ENCODE measurements at regions not wholly inside any gene's neighbourhood (a gene's known extent, or its start where the extent isn't known, plus 50 kb on each side); places are given as distances from the start of the nearest gene placed in this dataset.
"Not testable (repeated sequence)": the region's sequence is repeated elsewhere in the genome, so short reads cannot be mapped to it uniquely, and the experiment has no call there.

DNA sequence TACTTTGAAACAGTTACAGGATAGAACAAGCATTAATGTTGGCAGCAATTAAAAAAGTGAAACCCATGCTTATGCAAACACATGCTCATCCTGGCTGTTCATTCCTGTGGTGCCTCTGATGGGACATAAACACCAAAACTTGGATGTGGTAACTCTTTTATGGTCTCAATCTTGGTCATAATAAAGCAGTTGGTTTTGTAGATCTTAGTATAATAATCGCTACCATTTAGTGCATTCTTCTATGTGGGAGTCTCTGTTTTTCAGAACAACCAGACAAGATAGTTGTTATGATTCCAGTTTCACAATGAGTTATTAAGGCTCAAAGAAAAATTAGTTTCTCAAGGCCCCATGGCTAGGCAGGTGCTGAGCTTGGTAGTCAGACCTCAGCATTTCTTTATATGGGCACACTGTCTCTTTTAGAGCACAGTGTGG, 184.0 kb downstream of the UTRN start (continued):
- TF ChIP-seq ZNF462 (CRISPR knock-in tag; IDR thresholded peaks at IDR 0.05), result no peak
- no peak for TF ChIP-seq JUNB (IDR thresholded peaks at IDR 0.05; ENCODE audit: unreplicated experiment)

DNA sequence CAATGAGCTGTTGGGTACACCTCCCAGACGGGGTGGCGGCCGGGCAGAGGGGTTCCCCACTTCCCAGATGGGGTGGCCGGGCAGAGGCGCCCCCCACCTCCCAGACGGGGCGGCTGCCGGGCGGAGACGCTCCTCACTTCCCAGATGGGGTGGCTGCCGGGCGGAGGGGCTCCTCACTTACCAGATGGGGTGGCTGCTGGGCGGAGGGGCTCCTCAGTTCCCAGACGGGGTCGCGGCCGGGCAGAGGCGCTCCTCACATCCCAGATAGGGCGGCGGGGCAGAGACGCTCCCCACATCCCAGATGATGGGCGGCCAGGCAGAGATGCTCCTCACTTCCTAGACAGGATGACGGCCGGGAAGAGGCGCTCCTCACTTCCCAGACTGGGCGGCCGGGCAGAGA, 185.1 kb downstream of the UTRN start:
- H3K4me2 ChIP-seq; H3K27ac Mint-ChIP-seq; H3K4me3 Mint-ChIP-seq; ATAC-seq; H4K20me1 ChIP-seq (replicated peaks; ENCODE audit: insufficient read depth); H3K27ac ChIP-seq (ENCODE audit: low read depth); H3K27me3 Mint-ChIP-seq (ENCODE audit: insufficient read depth, low read depth, poor library complexity); H3K27me3 ChIP-seq (ENCODE audit: insufficient read depth); H3F3A ChIP-seq (replicated peaks; ENCODE audit: low read depth); DNase-seq (ENCODE audit: low spot score); H3K4me3 ChIP-seq; H3K36me3 ChIP-seq (ENCODE audit: insufficient read depth); H3K79me2 ChIP-seq (replicated peaks; ENCODE audit: insufficient read depth); H3K9me2 ChIP-seq (ENCODE audit: insufficient read depth); H2AFZ ChIP-seq: not testable (repeated sequence)
- H3K4me1 ChIP-seq (ENCODE audit: insufficient read depth), result peaks cover 21% of the 10 kb centered on the region
- peaks cover 54% of the 10 kb centered on the region for H3K36me3 Mint-ChIP-seq (ENCODE audit: low read depth)
- peaks cover 21% of the 10 kb centered on the region; the same call in 2 of the 3 replicates for H3K9me3 Mint-ChIP-seq
- H3K4me1 Mint-ChIP-seq, result peaks cover 15% of the 10 kb centered on the region

- Histone ChIP-seq H3K27me3 (ENCODE audit: insufficient read depth) (no peaks in the 10 kb centered on the region), H3K79me2 (replicated peaks; ENCODE audit: insufficient read depth) (no peaks in the 10 kb centered on the region), H3K4me2 (no peak overlapping the region), H3K27ac (ENCODE audit: low read depth) (no peak overlapping the region), H3F3A (replicated peaks; ENCODE audit: low read depth) (no peaks in the 10 kb centered on the region), H3K36me3 (ENCODE audit: insufficient read depth) (peaks cover 9% of the 10 kb centered on the region; the same call in 1 of the 2 replicates), H2AFZ (no peak overlapping the region), H3K4me1 (ENCODE audit: insufficient read depth) (peaks cover 13% of the 10 kb centered on the region), H3K9me2 (ENCODE audit: insufficient read depth) (peaks cover 5% of the 10 kb centered on the region; the same call in 1 of the 2 replicates), H3K4me3 (no peak overlapping the region), H4K20me1 (replicated peaks; ENCODE audit: insufficient read depth) (no peaks in the 10 kb centered on the region; the same call in 1 of the 2 replicates)
- Mint-ChIP-seq H3K9me3 (peaks cover 21% of the 10 kb centered on the region; the same call in 2 of the 3 replicates), H3K27ac (no peak overlapping the region), H3K27me3 (ENCODE audit: insufficient read depth, low read depth, poor library complexity) (peaks cover 5% of the 10 kb centered on the region), H3K4me1 (peaks cover 11% of the 10 kb centered on the region), H3K36me3 (ENCODE audit: low read depth) (peaks cover 61% of the 10 kb centered on the region), H3K4me3 (no peak overlapping the region)
- ATAC-seq, result no peak
- no peak for DNase-seq (ENCODE audit: low spot score)
- TF ChIP-seq EZH2 (IDR thresholded peaks at IDR 0.05; ENCODE audit: low read depth, unreplicated experiment) (no peak), ZNF331 (CRISPR knock-in tag; IDR thresholded peaks at IDR 0.05; ENCODE audit: low read depth) (no peak), STAT1 (IDR thresholded peaks at IDR 0.05; ENCODE audit: unreplicated experiment) (no peak), ETS1 (IDR thresholded peaks at IDR 0.05) (no peak), POLR2AphosphoS5 (IDR thresholded peaks at IDR 0.05; ENCODE audit: low read depth) (no peak), JUNB (IDR thresholded peaks at IDR 0.05; ENCODE audit: unreplicated experiment) (no peak)
- TF ChIP-seq, protein P1, sequence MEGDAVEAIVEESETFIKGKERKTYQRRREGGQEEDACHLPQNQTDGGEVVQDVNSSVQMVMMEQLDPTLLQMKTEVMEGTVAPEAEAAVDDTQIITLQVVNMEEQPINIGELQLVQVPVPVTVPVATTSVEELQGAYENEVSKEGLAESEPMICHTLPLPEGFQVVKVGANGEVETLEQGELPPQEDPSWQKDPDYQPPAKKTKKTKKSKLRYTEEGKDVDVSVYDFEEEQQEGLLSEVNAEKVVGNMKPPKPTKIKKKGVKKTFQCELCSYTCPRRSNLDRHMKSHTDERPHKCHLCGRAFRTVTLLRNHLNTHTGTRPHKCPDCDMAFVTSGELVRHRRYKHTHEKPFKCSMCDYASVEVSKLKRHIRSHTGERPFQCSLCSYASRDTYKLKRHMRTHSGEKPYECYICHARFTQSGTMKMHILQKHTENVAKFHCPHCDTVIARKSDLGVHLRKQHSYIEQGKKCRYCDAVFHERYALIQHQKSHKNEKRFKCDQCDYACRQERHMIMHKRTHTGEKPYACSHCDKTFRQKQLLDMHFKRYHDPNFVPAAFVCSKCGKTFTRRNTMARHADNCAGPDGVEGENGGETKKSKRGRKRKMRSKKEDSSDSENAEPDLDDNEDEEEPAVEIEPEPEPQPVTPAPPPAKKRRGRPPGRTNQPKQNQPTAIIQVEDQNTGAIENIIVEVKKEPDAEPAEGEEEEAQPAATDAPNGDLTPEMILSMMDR (conservative IDR thresholded peaks at IDR 0.05; ENCODE audit: low read depth in 2 of 2), result no peak
Measured at GRCh38 chr6:144471986-144472385, 186.9 kb downstream of the UTRN start.

All from GM23338 (cell line).